A549 (cell line): ENCODE measurements at regions not wholly inside any gene's neighbourhood (a gene's known extent, or its start where the extent isn't known, plus 50 kb on each side); places are given as distances from the start of the nearest gene placed in this dataset.
"Not testable (repeated sequence)": the region's sequence is repeated elsewhere in the genome, so short reads cannot be mapped to it uniquely, and the experiment has no call there.

Source experiments
- ATAC-seq, 2 experiments: fragments of 200-7000 bp in 1 of 2; fragments of >200 bp in 1 of 2; cut with Nextera tagmentation in 1 of 2; cut with Tn5 transposase in 1 of 2; 3 replicates each; pipeline versions ENCODE4 v1.8.0 to v1.9.1; 2018 to 2020; ENCODE audit warnings: mild to moderate bottlenecking in 1 of 2, moderate library complexity in 1 of 2
- CTCF ChIA-PET: fragments of 300-600 bp; sonication (Branson Sonifier 250); formaldehyde crosslinking; extraction: SDS; loops from one replicate; lab custom pipeline; 2021; ENCODE audit warnings: antibody characterized with exemption, inconsistent platforms; lab: Yijun Ruan, JAX
- POLR2A ChIA-PET: fragments of 350-600 bp; formaldehyde crosslinking; extraction: SDS; loops from one replicate; lab custom pipeline; 2021; ENCODE audit warnings: antibody characterized with exemption, inconsistent platforms; lab: Yijun Ruan, JAX
- DNase-seq, 2 experiments: peaks; one replicate each; pipeline versions ENCODE4 v3.0.0 to v3.0.0-alpha.2; 2011 to 2016; ENCODE audit warnings: low read depth in 1 of 2, low spot score in 1 of 2
- FAIRE-seq: peaks from 2 replicates; lab custom pipeline; 2011; peaks lifted over from hg19 to GRCh38; lab: Jason Lieb, UNC
- H3K27ac ChIP-seq, 2 experiments: fragments of >200 bp; sonication (Bioruptor Twin); formaldehyde crosslinking; 3 replicates each; pipeline ENCODE4 v1.5.1; 2016 to 2017
- H3K4me1 ChIP-seq: fragments of >200 bp; sonication (Bioruptor Twin); formaldehyde crosslinking; 3 replicates; pipeline ENCODE4 v1.6.1; 2016
- H3K4me2 ChIP-seq: fragments of >200 bp; sonication (Bioruptor Twin); formaldehyde crosslinking; 3 replicates; pipeline ENCODE4 v1.6.1; 2016
- H3K4me3 ChIP-seq: fragments of >200 bp; sonication (Bioruptor Twin); formaldehyde crosslinking; 3 replicates; pipeline ENCODE4 v1.5.1; 2016
- H3K9me3 ChIP-seq: fragments of >200 bp; sonication (Bioruptor Twin); formaldehyde crosslinking; 3 replicates; pipeline ENCODE4 v1.6.1; 2016
- BHLHE40 ChIP-seq: IDR thresholded peaks from 2 replicates; pipeline ENCODE4 v1.6.1; 2012; ENCODE audit warnings: low read depth, low read length, inconsistent platforms
- CEBPB ChIP-seq, 2 experiments: fragments of >200 bp in 1 of 2; sonication (Bioruptor Twin) in 1 of 2; formaldehyde crosslinking in 1 of 2; IDR thresholded peaks; 2 replicates each; pipeline ENCODE4 v1.6.1; 2012 to 2016
- CHD2 ChIP-seq: fragments of 150-350 bp; IDR thresholded peaks from 2 replicates; pipeline ENCODE4 v1.6.1; 2014; ENCODE audit warnings: low read length; ENCODE audit not compliant: partially characterized antibody
- EHF ChIP-seq: fragments of 250-450 bp; sonication (Bioruptor Pico); IDR thresholded peaks from 2 replicates; pipeline ENCODE4 v1.5.0; 2020; ENCODE audit warnings: mild to moderate bottlenecking
- EHMT2 ChIP-seq: fragments of 200-600 bp; sonication (generic); IDR thresholded peaks from 2 replicates; pipeline ENCODE4 v1.6.1; 2016; ENCODE audit warnings: antibody characterized with exemption, low read depth, mild to moderate bottlenecking, moderate library complexity
- HDAC2 ChIP-seq: fragments of 200-600 bp; sonication (generic); IDR thresholded peaks from 2 replicates; pipeline ENCODE4 v1.6.1; 2016
- HOXB5 ChIP-seq: fragments of 250-450 bp; sonication (Bioruptor Pico); IDR thresholded peaks from 2 replicates; pipeline ENCODE4 v1.5.0; 2020; ENCODE audit warnings: mild to moderate bottlenecking, moderate library complexity
- JUN ChIP-seq, 2 experiments: fragments of >200 bp; sonication (Bioruptor Twin); formaldehyde crosslinking; IDR thresholded peaks; 2 replicates in 1 of 2; 3 replicates in 1 of 2; pipeline ENCODE4 v1.6.1; 2016 to 2017
- MAFK ChIP-seq: fragments of 450-650 bp; IDR thresholded peaks from 2 replicates; pipeline ENCODE4 v1.6.1; 2014; ENCODE audit not compliant: partially characterized antibody
- MAZ ChIP-seq: fragments of 150-350 bp; IDR thresholded peaks from 2 replicates; pipeline ENCODE4 v1.6.1; 2014; ENCODE audit warnings: antibody characterized with exemption, low read depth, low read length, borderline replicate concordance
- NFE2L2 ChIP-seq: fragments of 150-350 bp; conservative IDR thresholded peaks from 2 replicates; pipeline ENCODE4 v1.6.1; 2014; ENCODE audit warnings: low read length
- NPAS2 ChIP-seq: fragments of 250-450 bp; sonication (Bioruptor Pico); IDR thresholded peaks from 2 replicates; pipeline ENCODE4 v1.8.0; 2022; ENCODE audit warnings: mild to moderate bottlenecking, moderate library complexity, borderline replicate concordance
- NR3C1 ChIP-seq: fragments of >200 bp; sonication (Bioruptor Twin); formaldehyde crosslinking; IDR thresholded peaks from 3 replicates; pipeline ENCODE4 v1.6.1; 2017
- POLR2A ChIP-seq: IDR thresholded peaks from 2 replicates; pipeline ENCODE4 v1.6.1; 2012; ENCODE audit warnings: mild to moderate bottlenecking, low read length
- RNF2 ChIP-seq: fragments of 200-600 bp; sonication (generic); IDR thresholded peaks from 2 replicates; pipeline ENCODE4 v1.6.1; 2016; ENCODE audit warnings: low read depth, mild to moderate bottlenecking, antibody characterized with exemption, moderate library complexity, borderline replicate concordance
- ZC3H11A ChIP-seq: fragments of 450-650 bp; IDR thresholded peaks from 2 replicates; pipeline ENCODE4 v1.6.1; 2014; ENCODE audit warnings: antibody characterized with exemption, mild to moderate bottlenecking
- ZSCAN20 ChIP-seq: fragments of 250-450 bp; sonication (Bioruptor Pico); IDR thresholded peaks from 2 replicates; pipeline ENCODE4 v1.8.0; 2022; ENCODE audit warnings: mild to moderate bottlenecking, moderate library complexity
- WGBS: methylation state at CpG from one replicate; pipeline ENCODE4 v1.1.6; 2017; ENCODE audit errors: missing lambda C conversion rate; 5-methylcytosine and 5-hydroxymethylcytosine counted together
- TF ChIP-seq, protein P1 (sequence below): fragments of 450-650 bp; IDR thresholded peaks from 2 replicates; pipeline ENCODE4 v1.6.1; 2014; ENCODE audit warnings: antibody characterized with exemption
- TF ChIP-seq, protein P2 (sequence below): fragments of 250-450 bp; sonication (Bioruptor Pico); IDR thresholded peaks from 2 replicates; pipeline ENCODE4 v1.5.0; 2021; ENCODE audit warnings: mild to moderate bottlenecking, moderate library complexity, borderline replicate concordance
- TF ChIP-seq, protein P3 (sequence below): fragments of 150-350 bp; IDR thresholded peaks from 2 replicates; pipeline ENCODE4 v1.6.1; 2014; ENCODE audit warnings: low read depth, mild to moderate bottlenecking, low read length

DNA sequence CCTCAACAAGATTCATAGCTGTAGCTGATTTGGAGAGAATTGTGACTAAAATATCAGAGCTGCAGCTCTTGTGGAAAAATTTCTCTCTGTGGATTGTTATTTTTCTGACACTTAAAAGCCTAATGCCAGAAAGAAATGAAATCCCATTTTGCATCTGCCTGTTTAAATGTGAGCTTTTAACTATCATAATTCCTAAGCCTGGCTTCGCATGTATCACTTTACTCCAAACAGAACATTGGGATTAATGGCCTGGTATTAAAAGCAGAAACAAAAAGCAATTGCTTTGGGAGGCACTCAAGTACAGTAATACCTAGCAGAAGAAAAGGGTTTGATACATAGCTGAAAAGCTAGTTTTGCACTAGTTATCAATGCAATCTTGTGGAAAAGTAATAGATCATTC, 164.2 kb upstream of the FSHR start (continued):
- TF ChIP-seq, protein P1, sequence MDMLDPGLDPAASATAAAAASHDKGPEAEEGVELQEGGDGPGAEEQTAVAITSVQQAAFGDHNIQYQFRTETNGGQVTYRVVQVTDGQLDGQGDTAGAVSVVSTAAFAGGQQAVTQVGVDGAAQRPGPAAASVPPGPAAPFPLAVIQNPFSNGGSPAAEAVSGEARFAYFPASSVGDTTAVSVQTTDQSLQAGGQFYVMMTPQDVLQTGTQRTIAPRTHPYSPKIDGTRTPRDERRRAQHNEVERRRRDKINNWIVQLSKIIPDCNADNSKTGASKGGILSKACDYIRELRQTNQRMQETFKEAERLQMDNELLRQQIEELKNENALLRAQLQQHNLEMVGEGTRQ = no peak
- no peak for TF ChIP-seq CHD2
- no peak for TF ChIP-seq NFE2L2
- no peak for TF ChIP-seq POLR2A
- no peak for TF ChIP-seq HDAC2

DNA sequence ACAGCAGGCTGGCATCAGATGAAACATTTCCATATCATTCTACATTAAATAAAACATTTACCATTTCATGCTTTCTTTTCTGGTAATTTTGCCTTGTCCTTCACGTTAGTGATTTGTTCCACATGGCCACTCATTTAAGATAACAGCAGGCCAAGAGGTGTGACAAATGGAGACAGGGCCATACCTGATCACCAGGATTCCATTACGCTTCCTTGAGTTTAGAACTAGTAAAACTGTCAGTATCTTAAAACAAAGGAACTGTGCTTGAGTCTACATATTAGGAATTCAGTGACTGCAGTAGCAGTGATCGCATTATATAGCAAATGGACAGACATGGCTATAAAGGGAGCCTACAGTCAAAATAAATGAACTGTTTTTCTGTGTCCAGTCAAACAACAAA, 155.1 kb upstream of the FSHR start:
- Histone ChIP-seq H3K4me3 (no peak overlapping the region), H3K9me3 (peaks cover 5% of the 10 kb centered on the region; the same call in 1 of the 3 replicates), H3K4me1 (no peaks in the 10 kb centered on the region), H3K27ac (no peak overlapping the region), H3K4me2 (no peak overlapping the region)
- CTCF ChIA-PET = no interaction called here
- ATAC-seq = no peak
- POLR2A ChIA-PET = no interaction called here
- WGBS = 7% methylated on average over 3 of the region's 3 CpGs
- DNase-seq = no peak
- no peak for FAIRE-seq
- TF ChIP-seq EHMT2 (no peak), JUN (IDR thresholded peaks at IDR 0.05) (no peak), CEBPB (IDR thresholded peaks at IDR 0.05) (no peak)
- TF ChIP-seq, protein P2, sequence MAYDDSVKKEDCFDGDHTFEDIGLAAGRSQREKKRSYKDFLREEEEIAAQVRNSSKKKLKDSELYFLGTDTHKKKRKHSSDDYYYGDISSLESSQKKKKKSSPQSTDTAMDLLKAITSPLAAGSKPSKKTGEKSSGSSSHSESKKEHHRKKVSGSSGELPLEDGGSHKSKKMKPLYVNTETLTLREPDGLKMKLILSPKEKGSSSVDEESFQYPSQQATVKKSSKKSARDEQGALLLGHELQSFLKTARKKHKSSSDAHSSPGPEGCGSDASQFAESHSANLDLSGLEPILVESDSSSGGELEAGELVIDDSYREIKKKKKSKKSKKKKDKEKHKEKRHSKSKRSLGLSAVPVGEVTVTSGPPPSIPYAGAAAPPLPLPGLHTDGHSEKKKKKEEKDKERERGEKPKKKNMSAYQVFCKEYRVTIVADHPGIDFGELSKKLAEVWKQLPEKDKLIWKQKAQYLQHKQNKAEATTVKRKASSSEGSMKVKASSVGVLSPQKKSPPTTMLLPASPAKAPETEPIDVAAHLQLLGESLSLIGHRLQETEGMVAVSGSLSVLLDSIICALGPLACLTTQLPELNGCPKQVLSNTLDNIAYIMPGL (CRISPR knock-in tag) = no peak

DNA sequence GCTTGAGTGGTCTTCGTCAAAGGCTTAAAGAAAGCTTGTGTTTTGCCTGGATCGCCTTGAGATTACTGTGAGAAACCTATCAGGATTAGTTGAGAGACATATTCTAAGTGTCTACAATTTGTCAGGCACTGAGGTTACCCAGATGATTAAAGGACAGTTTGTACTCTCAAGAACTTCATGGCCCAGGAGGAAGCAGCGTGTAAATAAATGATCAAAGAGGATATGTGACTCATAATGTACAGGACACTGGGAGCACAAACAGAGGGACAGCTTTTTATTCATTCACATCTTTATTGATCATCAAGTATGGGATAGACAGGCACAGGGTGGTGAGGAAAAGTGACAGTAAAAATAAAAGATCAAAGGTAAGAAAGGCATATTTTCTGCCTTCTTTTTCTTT, 152.6 kb upstream of the FSHR start:
- Histone ChIP-seq H3K4me1 (no peaks in the 10 kb centered on the region), H3K4me2 (no peak overlapping the region), H3K27ac (no peak overlapping the region), H3K4me3 (no peak overlapping the region), H3K9me3 (peaks cover 5% of the 10 kb centered on the region; the same call in 1 of the 3 replicates)
- no peak for ATAC-seq
- 0% methylated on average over 3 of the region's 3 CpGs for WGBS
- DNase-seq = peak in 1 of 2 experiments; percentile 6
- TF ChIP-seq, protein P3, sequence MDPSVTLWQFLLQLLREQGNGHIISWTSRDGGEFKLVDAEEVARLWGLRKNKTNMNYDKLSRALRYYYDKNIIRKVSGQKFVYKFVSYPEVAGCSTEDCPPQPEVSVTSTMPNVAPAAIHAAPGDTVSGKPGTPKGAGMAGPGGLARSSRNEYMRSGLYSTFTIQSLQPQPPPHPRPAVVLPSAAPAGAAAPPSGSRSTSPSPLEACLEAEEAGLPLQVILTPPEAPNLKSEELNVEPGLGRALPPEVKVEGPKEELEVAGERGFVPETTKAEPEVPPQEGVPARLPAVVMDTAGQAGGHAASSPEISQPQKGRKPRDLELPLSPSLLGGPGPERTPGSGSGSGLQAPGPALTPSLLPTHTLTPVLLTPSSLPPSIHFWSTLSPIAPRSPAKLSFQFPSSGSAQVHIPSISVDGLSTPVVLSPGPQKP = no peak
- TF ChIP-seq EHF (CRISPR knock-in tag) (no peak), NR3C1 (no peak)
- FAIRE-seq = no peak
- ChIA-PET CTCF (no interaction called here), POLR2A (no interaction called here)

DNA sequence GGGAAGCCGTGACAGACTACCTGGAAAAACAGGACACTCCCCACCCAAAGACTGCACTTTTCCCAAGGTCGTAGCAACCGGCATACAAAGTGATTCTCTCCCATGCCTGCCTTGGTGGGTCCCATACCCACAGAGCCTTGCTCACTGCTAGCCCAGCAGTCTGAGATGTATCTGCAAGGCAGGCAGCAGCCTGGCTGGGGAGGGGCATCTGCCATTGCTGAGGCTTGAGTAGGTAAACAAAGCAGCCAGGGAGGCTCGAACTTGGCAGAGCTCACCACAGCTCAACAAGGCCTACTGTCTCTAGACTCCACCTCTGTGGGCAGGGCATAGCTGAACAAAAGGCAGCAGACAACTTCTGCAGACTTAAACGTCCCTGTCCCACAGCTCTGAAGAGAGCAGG, 144.4 kb upstream of the FSHR start:
- H3K27ac ChIP-seq, ATAC-seq, H3K9me3 ChIP-seq, POLR2A ChIA-PET, FAIRE-seq, H3K4me1 ChIP-seq, DNase-seq, H3K4me3 ChIP-seq, H3K4me2 ChIP-seq: not testable (repeated sequence)
- 15% methylated on average over 5 of the region's 5 CpGs for WGBS
- CTCF ChIA-PET = interaction anchor here (1.1 kb wide), 1 partner anchor 28 kb away, joined by 6 read pairs; no protein-coding TSS in a partner anchor

DNA sequence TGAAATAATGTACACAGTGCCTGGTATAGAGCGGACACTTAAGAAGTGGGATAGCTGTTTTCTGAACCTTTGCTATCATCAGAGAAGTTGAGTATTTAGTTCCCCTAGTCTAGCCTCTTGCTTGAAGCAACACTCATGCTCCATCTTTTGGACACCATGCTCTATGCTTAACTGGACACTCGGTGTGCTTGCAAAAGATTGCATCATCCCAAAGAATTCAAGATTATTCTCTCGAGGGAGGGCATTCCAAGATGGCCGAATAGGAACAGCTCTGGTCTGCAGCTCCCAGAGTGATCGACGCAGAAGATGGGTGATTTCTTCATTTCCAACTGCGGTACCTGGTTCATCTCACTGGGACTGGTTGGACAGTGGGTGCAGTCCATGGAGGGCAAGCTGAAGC, 143.9 kb upstream of the FSHR start:
- POLR2A ChIA-PET = no interaction called here
- CTCF ChIA-PET = interaction anchor here (1.1 kb wide), 1 partner anchor 28 kb away, joined by 6 read pairs; no protein-coding TSS in a partner anchor
- ATAC-seq = no peak

More for the DNA sequence above, 143.9 kb upstream of the FSHR start:
- FAIRE-seq = no peak
- 38% methylated on average over 7 of the region's 7 CpGs for WGBS
- H3K4me3 ChIP-seq = no peak overlapping the region
- no peaks in the 10 kb centered on the region for H3K4me1 ChIP-seq
- no peak for DNase-seq
- H3K9me3 ChIP-seq = peaks cover 5% of the 10 kb centered on the region; the same call in 1 of the 3 replicates
- TF ChIP-seq HOXB5 (CRISPR knock-in tag) = no peak
- TF ChIP-seq EHMT2 = no peak
- TF ChIP-seq MAZ = no peak
- no peak for TF ChIP-seq ZC3H11A
- TF ChIP-seq CEBPB (IDR thresholded peaks at IDR 0.05) = no peak
- no peak for TF ChIP-seq NPAS2 (CRISPR knock-in tag)
- TF ChIP-seq RNF2 = no peak
- TF ChIP-seq MAFK = no peak
- no peak for TF ChIP-seq ZSCAN20 (CRISPR knock-in tag)
- TF ChIP-seq, protein P2 (CRISPR knock-in tag) = no peak
- no peak for TF ChIP-seq BHLHE40
- H3K4me2 ChIP-seq = no peak overlapping the region
- no peak overlapping the region for H3K27ac ChIP-seq
